ENCODE measurements at regions not wholly inside any gene's neighbourhood (a gene's known extent, or its start where the extent isn't known, plus 50 kb on each side); places are given as distances from the start of the nearest gene placed in this dataset.

- TF ChIP-seq POLR2A (IDR thresholded peaks at IDR 0.05), result no peak
- no peak for TF ChIP-seq CTCF (IDR thresholded peaks at IDR 0.05)
These were observed 235.6 kb downstream of the SCG2 start for GRCh38 chr2:223366566-223366965.
